ENCODE measurements at regions not wholly inside any gene's neighbourhood (a gene's known extent, or its start where the extent isn't known, plus 50 kb on each side); places are given as distances from the start of the nearest gene placed in this dataset.
"Not testable (repeated sequence)": the region's sequence is repeated elsewhere in the genome, so short reads cannot be mapped to it uniquely, and the experiment has no call there.

GRCh38 chr4:72205298-72205697 is 173.5 kb downstream of the NPFFR2 start:
- no peak overlapping the region for H3K4me3 ChIP-seq (ENCODE audit: low read length)
- no peak for TF ChIP-seq CTCF (conservative IDR thresholded peaks at IDR 0.05; ENCODE audit: low read length)
- DNase-seq (ENCODE audit: low read depth): no peak

- no peak for DNase-seq (ENCODE audit: low read depth)
- TF ChIP-seq CTCF (conservative IDR thresholded peaks at IDR 0.05; ENCODE audit: low read length): no peak
- no peak overlapping the region for H3K4me3 ChIP-seq (ENCODE audit: low read length)
These were observed 174.0 kb downstream of the NPFFR2 start for GRCh38 chr4:72205831-72206230.

DNA sequence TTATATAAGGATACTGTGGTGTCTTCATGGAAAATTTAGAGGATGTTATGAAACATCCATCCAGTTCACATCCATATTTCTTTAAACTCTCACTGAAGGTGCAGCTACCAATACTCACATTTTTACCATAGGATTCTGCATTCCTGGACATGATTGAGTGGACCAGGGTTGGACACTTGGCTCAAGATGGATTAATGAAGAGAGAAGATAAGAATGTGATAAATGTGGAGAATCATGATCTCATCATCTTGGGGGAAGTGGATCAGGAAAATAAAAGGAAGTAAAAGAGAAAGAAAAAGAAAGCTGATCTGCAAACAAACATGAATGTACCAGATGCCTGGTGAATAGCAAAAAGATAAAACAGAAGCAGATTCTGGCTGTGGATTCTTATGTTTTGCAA is 175.4 kb downstream of the NPFFR2 start:
- no peak for DNase-seq (ENCODE audit: low read depth)
- TF ChIP-seq CTCF (conservative IDR thresholded peaks at IDR 0.05; ENCODE audit: low read length): no peak
- H3K4me3 ChIP-seq (ENCODE audit: low read length): no peak overlapping the region

DNA sequence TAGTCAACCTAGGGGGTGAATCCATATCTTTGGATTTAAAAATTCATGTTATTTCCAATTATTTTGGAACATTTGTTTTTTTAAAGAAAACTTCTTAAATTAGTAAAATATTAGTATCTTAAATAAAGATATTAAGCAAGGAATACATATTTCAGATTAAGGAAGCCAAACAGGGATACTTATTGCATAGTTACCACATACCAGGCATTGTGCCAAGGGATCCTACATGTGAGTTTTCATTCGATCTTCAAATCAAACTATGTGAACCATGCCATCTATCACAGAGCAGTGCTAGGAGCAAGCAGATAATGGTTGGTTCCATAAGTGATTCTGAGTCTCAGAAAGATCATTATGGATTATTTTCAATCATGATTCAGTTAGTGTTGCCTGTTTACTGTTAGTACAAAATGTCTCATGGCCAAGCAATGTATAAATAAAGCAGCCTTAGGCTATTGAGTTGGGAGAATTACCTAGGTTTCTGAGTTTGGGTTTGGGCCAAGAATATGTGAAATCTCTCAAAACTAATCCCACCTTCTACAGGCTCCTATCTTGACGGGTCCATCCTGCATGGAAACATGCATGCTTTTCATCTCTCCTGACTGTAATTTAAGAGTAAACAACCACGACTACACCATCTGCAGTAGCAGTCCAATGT is 176.7 kb downstream of the NPFFR2 start:
- peak; percentile 2 for DNase-seq (ENCODE audit: low read depth)
- H3K4me3 ChIP-seq (ENCODE audit: low read length): no peak overlapping the region
- TF ChIP-seq CTCF (conservative IDR thresholded peaks at IDR 0.05; ENCODE audit: low read length): no peak

GRCh38 chr4:72209600-72209999 is 177.8 kb downstream of the NPFFR2 start:
- TF ChIP-seq CTCF (conservative IDR thresholded peaks at IDR 0.05; ENCODE audit: low read length): no peak
- no peak for DNase-seq (ENCODE audit: low read depth)
- H3K4me3 ChIP-seq (ENCODE audit: low read length): no peak overlapping the region

- H3K4me3 ChIP-seq (ENCODE audit: low read length); DNase-seq (ENCODE audit: low read depth): not testable (repeated sequence)
These were observed 182.0 kb downstream of the NPFFR2 start for GRCh38 chr4:72213763-72214162.

DNA sequence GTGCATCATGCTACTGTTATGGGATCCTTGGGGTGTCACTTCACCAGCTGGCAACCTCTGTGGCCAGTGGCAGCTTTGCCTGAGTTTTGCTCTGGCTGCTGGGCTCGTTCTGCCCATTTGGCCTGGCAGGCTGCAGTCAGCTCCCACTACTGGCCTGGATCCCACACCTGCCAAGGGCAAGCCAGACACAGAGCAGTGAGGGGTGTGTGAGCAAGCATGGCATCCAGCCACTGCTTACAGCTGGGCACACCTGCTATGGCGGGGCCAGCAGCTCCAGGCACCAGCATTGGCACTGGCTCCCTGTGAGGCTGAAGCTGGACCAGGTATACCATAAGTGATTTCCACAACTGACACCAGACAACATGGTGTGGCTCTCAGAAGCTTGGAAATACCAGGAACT is 183.4 kb downstream of the NPFFR2 start:
- no peak for DNase-seq (ENCODE audit: low read depth)
- no peak overlapping the region for H3K4me3 ChIP-seq (ENCODE audit: low read length)
- no peak for TF ChIP-seq CTCF (conservative IDR thresholded peaks at IDR 0.05; ENCODE audit: low read length)
